ENCODE measurements at regions not wholly inside any gene's neighbourhood (a gene's known extent, or its start where the extent isn't known, plus 50 kb on each side); places are given as distances from the start of the nearest gene placed in this dataset.

DNA sequence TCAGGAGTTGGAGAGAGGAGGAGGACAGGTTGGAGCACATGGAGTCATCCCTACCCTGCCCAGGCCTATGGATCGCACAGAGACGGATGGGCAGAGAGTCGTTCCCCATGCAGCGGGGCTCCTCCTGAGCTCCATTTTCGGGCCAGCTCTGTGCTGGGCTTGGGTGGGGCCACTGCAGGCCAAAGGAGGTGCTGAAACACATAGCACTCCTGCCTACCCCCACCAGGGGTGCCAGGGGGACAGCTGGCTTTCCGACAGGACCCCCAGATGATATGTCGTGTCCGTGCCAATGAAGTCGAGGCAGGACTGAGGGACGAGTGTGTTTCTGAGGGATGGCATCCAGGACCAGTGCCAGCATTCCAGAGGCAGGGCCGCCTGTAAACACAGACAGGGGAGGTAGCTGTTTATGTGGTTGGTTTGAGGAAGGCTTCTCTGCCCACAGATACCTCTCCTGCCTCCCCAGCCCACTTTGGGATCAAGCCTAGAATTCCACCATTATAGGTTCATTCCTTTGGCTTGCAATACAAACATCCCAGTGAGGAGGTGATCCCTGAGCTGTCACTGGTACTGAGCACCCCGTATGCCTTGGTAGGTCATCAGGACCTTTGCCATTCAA is 116.6 kb downstream of the GLI2 start:
- no peak for DNase-seq (ENCODE audit: low read depth)

DNA sequence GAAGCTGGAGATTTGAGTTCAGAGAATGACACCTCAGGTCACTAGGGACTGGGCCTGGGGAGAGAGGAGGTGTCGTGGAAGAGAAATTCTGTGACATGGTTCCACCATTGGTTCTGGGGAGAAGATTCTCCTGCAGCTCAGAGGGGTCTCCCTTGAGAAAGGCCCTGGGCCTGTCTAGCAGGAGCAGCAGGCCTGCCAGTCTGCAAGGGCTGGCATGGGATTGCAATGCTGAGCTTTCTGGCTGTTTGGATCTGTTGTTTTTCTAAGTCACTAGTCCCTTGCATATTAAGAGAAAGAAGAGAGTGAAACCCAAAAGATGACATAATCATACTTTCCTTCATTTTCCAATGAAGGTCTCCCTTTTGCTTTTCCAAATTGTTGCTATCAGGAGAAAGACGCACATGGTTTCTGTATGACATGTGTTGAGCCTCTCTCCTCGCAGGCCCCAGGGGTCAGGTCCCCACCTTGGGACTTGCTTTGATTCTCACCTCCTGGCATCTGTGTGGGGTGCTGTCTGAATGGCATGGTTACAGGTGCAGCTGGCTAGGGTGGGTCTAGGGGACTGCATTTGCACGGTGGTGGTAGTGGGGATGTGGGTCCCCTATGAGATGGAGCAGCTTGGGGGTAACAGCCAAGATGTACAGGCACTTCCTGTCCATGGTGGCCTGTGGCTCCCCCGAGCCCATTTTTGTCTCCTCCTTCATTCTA is 117.8 kb downstream of the GLI2 start:
- DNase-seq (ENCODE audit: low read depth) = no peak

DNA sequence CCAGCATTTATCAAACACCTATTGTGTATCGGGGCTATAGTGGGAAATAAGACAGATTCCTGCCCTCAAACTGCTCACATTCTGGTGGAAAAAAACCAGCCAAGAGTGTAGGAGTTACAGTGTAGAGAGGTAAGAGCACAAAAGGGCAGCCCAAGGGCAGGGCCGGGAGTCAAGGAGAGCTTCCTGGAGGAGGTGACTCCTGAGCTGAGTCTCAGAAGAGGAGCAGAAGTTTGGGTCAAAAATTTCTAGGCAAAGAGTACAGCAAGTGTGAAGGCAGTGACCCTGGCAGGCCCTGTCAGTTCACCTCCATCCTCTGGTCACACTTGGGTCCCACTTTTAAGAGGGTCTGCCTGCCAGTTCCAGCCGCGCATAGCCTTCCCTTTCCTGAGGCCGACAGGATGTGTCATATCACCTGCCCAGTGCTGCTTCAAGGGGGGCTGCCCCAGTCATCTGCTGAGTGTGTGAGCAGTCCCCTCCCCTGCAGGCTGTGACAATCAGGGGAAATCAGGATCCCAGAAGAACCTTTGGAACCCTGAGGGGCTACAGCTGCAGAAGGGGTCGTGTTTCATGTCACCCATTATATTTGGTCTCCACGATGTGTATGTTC is 118.4 kb downstream of the GLI2 start:
- DNase-seq (ENCODE audit: low read depth) = no peak

GRCh38 chr2:120854766-120855530 is 119.3 kb downstream of the GLI2 start:
- DNase-seq (ENCODE audit: low read depth) = no peak

DNA sequence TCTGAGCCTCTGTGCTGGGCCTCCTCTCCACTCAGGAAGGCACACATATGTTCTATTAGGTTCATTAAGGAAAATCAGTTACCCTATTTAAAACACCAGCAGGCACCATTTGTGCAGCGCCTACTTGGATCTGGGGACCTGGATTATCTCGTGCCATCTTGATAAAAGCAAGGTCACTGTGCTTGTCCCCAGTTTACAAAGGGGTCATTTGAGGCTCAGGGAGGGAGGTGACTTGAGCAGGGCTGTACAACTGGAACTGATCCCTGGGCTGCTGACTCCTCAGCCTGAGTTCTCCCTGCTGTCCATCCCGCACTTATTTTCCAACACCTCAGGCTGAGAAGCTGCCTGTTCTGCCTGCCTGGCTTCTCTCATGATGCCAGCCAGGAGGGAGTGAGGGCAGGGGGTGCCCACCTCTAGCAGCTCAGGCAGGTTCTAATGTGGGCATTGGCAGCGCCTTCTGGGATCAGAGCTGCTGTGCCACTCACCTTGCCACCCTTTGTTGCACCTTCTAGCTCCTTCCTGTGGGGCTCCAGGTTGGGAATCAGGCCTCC is 120.3 kb downstream of the GLI2 start:
- DNase-seq (ENCODE audit: low read depth) = no peak

DNA sequence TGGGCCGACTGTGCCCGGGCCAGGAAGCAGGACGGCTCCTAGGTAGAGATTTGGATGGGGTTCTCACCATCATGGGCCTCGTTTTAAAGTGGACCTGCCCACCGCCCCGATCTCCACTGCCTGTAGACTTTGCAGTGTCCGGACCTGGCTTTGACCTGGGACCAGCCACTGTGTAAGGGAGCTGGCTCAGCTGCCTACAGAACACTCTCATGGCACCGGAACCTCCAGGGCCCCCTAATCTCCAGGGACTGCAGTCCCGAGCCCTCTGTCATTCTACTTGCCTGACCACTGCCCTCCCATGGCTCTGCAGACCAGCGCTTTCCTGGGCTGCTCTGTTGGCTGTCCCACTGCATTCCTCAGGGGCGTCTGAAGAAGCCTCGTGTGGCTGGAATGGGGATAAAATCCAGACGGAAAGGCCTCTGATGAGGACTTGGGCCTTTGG is 120.8 kb downstream of the GLI2 start:
- DNase-seq (ENCODE audit: low read depth) = peak; percentile 36

- no peak for DNase-seq (ENCODE audit: low read depth)
Measured at GRCh38 chr2:120857422-120857821, 121.8 kb downstream of the GLI2 start.

GRCh38 chr2:120857931-120858330 is 122.3 kb downstream of the GLI2 start:
- no peak for DNase-seq (ENCODE audit: low read depth)

DNA sequence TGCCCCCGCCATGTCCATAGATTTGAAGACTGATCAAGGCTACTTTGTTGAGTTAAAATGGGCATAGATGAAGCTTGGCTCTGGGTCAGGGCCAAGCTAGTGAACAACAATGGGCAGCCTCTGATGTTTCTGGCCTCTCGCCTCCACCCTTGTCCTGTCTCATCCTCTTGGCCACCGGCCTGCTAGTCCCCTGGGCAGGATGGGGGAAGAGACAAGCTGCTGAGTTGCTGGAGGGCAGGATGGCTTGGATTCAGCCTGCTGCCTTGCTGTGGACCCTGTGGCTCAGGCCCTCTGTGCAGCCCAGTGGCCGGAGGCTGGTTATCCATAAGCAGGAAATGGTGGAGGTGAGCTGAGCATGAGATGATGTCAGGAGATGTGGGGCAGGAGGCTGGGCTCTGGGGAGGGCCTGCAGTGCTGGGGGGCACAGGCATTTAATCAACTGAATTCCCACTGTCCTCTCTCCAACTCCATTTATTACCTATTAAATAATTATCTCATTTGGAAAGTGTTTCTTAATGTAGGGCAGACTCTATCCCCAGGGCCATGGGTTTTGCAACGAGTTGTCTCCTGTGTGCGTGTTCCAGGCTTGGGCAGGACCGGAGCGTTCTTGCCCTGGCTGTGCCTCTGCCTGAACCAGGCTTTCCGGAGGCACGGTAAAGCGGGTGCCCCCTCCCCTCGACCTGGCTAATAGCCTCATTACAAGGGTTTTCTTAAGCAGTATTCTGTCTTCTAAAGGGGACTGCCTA is 122.9 kb downstream of the GLI2 start:
- no peak for DNase-seq (ENCODE audit: low read depth)

DNA sequence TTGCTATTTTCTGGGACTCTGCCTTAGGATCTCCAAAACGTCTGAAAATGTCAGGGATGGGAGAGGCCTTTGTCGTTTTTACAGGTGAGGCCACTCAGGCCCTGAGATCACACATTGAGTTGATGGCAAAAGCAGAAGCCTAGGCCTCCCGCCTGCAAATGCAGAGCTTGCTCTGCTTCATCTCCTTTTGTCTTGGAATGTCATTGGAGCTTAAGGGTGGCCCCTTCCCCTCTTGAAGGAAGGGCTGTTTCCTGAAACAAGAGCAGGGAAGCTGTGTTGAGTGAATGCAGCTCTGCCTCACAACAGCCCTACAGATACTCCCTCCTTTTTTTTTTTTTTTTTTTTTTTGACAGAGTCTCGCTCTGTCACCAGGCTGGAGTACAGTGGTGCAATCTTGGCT is 123.5 kb downstream of the GLI2 start:
- no peak for DNase-seq (ENCODE audit: low read depth)

DNA sequence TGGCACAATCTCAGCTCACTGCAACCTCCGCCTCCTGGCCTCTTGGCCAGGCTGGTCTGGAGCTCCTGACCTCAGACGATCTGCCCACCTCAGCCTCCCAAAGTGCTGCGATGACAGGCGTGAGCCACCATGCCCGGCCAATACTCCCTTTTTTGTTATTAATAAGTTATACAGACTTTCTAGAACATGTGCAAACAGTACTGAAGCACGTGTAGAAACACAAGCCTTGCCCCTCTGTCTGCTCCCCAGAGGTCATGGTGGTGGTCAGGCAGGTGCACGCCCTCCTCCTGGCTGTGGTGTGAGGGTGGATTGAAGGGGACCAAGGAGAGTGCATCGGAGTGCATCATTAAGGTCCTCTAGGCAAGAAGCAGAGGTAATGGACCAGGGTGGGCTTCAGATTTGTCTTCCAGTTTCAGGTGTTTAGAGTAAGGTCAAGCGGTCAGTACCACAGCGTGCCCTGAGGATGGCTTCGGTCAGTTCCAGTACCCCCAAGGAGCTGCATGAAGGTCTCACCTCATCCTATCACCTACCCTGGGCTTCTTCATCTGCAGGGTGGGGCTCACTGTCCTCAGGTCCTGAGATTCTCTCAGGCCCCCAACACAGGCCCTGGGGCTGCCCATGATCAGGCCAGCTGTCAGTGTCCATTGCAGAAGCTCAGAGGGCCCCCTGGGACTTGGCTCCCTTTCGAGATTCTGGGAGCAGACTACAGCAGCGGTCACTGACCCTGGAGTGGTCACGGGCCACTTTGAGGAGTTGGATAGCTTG is 124.3 kb downstream of the GLI2 start:
- DNase-seq (ENCODE audit: low read depth) = no peak

GRCh38 chr2:120860579-120860922 is 124.9 kb downstream of the GLI2 start:
- DNase-seq (ENCODE audit: low read depth) = no peak

- no peak for DNase-seq (ENCODE audit: low read depth)
Measured at GRCh38 chr2:120861191-120861575, 125.5 kb downstream of the GLI2 start.

- DNase-seq (ENCODE audit: low read depth) = peak; percentile 40
Measured at GRCh38 chr2:120861576-120862191, 126.0 kb downstream of the GLI2 start.

GRCh38 chr2:120862201-120863060 is 126.8 kb downstream of the GLI2 start:
- peak; percentile 29 for DNase-seq (ENCODE audit: low read depth)

GRCh38 chr2:120863146-120863545 is 127.5 kb downstream of the GLI2 start:
- DNase-seq (ENCODE audit: low read depth) = peak; percentile 51

DNA sequence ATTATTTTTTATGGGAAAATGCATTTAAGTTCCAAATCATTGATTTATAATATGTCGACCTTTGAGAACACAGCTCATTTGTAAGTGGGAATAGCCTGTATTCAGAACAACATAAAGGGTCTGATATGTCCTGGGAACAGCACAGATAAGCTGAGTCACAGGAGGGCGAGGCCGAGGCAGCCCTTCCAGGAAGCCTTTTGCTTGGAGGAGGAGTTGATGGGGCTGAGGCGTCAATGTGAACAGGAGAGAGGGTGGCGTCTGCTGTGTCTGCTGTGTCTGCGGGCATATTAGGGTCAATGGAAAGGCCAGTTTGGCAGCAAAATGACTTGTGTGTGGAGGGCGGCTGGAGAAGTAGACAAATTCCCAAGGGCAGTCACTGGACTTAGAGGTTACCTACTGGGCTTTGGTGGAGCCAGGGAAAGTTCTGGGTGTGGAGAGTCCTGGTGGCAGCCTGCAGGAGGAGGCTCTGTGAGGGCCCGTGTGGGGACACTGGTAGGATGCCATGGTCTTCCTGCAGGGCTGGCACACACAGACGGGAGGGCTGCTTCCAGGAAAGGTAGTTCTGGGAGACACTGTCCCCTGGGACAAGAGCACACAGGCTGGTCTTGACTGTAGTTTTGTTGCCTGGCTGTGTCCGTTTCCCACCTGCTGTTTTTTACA is 128.1 kb downstream of the GLI2 start:
- DNase-seq (ENCODE audit: low read depth) = peak; percentile 74

DNA sequence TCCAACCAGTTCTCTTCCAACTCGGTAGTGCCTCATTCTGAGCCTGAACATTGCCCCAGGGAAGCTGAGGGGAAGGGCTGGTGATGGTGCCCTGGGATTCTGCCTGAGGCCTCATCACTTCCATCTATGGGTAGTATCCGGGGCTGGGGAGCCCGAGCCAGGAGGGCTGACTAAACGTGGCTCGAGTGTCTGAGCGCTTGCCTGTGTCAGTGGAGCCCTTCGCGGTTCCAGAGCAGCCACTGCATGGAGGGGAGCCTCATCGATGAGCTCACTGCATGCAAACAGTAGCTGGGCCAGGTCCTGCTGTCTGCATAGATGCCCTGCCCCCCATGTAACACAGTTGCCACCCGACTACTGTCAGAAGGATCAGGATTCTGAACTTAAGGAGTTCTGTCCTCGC is 129.3 kb downstream of the GLI2 start:
- no peak for DNase-seq (ENCODE audit: low read depth)

GRCh38 chr2:120865656-120866055 is 130.0 kb downstream of the GLI2 start:
- DNase-seq (ENCODE audit: low read depth) = no peak

Measured in amniotic epithelial cell (primary cell).